CD4-positive, alpha-beta T cell treated with Interleukin-6 for 4 hours (primary cell): ENCODE measurements at regions not wholly inside any gene's neighbourhood (a gene's known extent, or its start where the extent isn't known, plus 50 kb on each side); places are given as distances from the start of the nearest gene placed in this dataset.

Source experiments
- DNase-seq: peaks from one replicate; pipeline ENCODE4 v3.0.0-alpha.2; 2020; ENCODE audit warnings: mixed read lengths

- no peak for DNase-seq
Observed at GRCh38 chr1:83016354-83016849, 982.5 kb downstream of the TTLL7 start.

GRCh38 chr1:83015163-83015562 lies 983.8 kb downstream of the TTLL7 start:
- no peak for DNase-seq

DNA sequence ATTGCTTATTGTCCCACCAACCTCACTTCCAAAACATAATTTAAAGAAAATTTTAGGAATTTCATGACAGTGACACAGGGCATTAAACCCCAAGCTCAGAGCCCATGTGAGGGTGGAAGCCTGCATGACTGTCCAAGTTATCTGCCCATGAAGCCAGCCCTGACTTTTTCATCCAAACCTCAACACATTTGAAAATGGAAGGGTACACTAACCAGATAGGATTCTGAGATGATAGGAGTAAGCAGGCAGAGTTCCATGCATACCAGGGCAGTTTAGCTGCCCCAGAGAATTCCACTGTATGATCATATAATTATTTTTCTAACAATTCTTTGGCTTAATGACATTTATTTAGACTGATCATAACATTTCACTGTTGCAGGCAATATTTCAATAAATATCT lies 986.0 kb downstream of the TTLL7 start:
- DNase-seq: no peak

DNA sequence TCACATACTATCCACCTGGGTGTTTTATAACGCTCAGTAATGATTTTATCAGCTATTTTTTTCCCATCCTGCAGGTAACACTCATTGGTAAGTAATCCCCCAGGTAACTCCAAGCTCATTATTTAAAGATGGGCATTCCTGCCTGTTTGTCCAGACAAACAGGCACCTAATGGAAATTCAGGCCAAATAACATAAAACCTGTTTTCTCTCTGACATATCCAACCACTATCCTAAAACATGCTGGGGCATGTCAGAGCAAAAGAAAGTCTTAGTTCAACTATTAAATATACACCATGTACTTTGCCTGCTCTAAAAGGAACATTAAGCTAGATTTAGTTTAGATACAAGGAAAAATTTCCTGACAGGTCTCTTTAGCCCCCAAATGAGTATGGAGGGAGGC lies 987.7 kb downstream of the TTLL7 start:
- DNase-seq: no peak

GRCh38 chr1:83006271-83006670 lies 992.7 kb downstream of the TTLL7 start:
- no peak for DNase-seq

- no peak for DNase-seq
Observed at GRCh38 chr1:83000286-83000685, 998.6 kb downstream of the TTLL7 start.

GRCh38 chr1:82995951-82996350 lies 1003.0 kb downstream of the TTLL7 start:
- no peak for DNase-seq

- DNase-seq: no peak
Observed at GRCh38 chr1:82994616-82995263, 1004.2 kb downstream of the TTLL7 start.

DNA sequence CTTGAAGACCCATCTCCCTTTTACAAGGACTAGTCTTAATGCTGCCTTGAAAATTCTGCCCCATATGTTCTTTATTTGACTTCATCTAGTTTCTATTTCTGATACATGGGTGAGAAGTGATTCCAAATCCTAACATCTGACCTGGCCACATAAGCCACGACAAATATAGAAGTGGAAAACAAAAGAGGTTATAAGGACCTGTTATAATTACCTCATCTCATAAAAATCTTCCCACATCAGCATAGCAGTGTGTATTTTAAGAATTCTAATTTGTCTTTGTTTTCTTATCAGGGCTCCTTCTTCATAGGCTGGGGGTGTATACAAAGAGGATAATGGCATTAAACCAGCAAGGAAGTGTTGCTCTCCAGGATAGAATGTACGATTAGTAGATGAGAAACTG lies 1007.4 kb downstream of the TTLL7 start:
- DNase-seq: no peak

DNA sequence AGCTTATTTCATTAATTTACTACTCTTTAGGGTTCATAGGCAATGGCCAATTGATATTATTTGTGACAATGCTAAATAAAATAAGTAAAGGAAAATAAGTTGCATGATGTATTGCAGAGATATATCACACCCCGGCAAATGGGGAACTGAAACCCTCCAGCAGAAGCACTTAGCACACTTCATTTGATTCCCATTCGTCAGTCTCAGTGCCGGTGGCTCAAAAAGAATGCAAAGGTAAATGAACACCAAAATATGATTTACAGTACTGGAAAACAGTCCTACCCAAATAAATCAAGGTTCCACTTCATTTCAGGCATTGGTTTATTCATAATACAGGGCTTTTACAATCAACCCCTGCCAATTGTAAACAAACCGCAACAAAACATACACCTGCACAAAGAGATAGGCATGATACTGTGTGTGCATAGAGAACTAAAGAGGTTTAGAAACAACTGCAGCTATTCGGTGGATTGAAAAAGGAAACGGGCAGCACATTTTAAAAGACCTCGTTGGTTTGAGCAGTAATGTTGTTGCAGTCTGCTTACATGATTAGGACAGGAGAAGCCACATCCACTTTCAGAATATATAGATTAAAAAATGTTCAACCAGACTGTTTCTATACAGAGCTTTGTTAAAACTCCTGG lies 1019.2 kb downstream of the TTLL7 start:
- no peak for DNase-seq

DNA sequence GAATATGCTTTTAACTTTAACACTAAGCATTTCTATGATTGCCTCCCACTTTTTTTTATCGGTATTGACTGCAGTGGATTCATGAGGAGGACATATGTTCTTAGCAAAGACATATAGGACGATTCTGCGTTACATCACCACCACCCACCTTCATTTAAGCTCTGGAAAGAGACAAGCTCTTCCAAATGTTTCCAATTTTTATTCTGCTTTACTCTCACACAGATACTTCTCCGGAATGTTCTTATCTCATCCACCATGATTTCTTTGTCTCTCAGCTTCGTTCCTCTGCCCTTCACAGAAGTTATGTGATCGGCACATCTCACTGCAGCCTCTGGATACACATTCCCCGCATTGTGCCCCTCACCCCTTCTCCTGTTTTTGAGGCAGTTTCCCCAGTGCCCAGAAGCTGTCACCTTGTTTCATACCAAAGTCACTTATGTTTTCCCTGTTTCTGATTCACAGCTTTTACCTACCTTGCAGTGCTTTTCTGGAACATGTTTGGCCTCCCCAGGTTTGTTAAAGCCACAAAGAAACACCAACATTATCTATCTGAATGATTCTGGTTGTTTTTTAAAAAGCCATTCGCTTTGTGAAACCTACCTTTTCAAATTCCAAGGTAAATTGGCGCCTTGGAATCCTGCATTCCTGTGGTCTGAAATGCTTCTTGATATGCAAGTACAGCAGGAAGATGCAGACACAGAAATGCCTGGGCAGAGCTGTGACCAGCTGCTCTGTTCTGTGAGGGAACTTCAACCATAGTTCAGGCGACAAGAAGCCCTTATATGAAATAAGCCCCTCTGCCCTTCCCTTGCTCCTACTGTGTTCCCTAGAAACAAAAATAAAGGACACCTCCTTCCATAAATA lies 1020.2 kb downstream of the TTLL7 start:
- DNase-seq: no peak

GRCh38 chr1:82972841-82973553 lies 1025.9 kb downstream of the TTLL7 start:
- DNase-seq: no peak

DNA sequence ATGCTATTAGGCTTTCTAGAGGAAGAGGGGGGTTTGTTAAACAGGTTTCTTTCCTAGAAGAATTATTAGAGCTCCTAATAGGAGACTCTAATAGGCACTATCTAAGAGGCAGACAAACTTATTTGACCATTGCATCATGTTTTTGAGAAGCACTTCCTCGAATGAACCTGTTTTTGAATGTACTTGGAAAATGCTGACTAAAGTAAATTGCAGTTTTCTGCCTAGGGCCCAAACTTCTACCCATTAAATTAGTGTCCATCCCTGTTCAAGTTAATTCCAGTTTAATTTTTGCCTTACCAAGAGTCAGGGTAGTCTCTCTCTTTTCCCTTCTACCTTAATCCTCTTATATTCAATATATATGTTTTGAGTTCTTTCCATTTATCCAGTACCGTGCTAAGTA lies 1029.6 kb downstream of the TTLL7 start:
- no peak for DNase-seq

GRCh38 chr1:82962658-82963057 lies 1036.3 kb downstream of the TTLL7 start:
- DNase-seq: no peak

DNA sequence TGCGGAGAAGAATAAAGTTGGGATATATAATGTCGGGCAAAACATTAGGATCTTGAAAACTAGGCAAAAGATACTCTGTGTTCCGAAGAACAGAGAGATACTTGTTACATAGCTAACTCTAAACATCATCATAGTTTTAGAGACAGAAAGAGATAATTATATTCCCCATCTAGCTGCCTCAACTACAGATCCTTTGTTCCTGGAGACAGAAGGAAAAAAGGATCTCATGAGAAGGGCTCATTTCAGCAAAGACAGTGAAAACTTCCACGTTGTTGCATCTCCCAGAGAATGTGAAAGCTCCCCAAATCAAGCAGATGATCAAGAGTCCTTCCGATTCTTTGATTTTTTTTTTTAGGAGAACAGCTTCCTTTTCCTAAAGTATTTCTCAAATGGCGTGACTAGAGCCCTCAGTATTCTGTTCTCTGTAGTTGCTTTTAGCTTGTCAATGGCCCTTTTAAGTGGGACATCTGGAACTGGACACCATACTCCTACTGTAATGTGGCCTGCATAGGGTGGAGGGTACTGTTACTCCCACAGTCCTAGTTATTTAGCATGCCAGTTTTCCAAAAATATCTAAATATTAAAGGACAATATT lies 1048.2 kb downstream of the TTLL7 start:
- DNase-seq: no peak

- no peak for DNase-seq
Observed at GRCh38 chr1:82948386-82948785, 1050.5 kb downstream of the TTLL7 start.

DNA sequence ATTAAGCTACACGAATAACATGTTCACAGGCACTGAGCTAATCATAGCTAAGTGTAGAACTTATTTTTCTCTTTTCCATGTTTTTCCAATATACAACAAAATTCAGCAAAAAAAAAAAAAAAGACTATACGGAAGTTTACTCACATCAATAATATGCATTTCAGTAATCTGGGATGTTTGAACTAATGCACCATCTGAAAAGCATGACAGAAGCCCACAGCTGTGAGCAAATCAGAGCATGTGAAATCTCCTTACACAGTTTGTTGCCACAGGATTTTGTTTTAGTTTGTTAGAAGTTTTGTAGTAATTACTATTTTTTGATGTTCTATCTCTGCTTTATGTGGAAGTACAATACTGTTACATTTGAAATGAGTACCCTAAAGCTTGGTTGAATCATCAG lies 1051.7 kb downstream of the TTLL7 start:
- no peak for DNase-seq

DNA sequence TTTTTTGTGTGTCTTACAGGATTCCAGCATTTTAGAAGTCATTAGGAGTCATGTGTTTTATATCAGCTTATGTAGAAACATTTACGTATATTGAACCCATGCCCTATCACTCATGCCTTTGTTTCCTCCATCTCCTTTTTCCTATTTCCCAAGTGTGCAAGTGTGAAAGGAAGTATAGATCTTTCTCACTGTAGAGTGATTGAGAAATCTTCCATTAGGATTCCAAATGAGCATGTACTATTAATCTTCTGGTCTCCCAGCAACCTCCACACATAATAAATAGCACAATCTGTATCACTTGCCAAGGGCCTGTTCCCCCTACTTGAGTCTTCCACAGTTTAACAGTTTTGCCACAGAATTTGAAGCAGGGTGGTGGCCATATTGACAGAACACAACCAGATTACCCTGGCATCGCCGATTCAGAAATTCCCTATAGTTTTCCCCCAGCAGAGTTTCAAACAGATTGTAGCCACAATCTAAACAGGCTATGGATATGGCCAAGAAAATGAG lies 1052.8 kb downstream of the TTLL7 start:
- DNase-seq: no peak

DNA sequence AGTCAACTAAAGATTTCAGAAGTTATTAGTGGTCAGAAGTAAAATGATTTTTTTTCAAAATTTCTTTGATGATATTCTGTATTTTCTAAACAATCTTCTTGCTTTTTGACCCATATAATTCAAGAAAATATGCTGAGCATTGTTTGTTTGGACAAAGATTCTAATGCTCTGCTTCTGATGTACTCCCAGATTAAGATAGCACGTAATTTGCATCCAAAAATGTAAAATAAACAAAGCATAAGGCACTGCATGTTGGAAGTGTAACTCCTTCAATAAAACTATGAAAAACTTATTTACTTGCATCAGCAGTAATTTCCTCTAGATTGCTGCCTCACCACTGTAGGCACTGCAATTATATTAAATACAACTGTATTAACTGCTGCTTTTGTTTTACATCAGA lies 1054.1 kb downstream of the TTLL7 start:
- no peak for DNase-seq

- DNase-seq: no peak
Observed at GRCh38 chr1:82934074-82934473, 1064.9 kb downstream of the TTLL7 start.

DNA sequence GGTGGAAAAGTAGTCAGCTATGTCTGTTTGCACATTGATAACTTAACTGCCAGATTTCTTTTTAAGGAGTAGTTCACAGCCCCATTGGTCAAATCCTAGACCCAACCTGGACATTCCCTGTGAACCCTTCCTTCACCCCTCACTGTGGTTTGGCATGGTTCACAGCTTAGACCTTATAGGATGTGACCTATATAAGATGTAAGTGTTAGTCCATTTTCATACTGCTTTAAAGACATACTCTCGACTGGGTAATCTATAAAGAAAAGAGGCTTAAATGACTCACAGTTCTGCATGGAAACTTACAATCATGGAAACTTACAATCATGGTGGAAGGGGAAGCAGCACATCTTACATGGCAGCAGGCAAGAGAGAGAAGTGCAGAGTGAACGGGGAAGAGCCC lies 1066.2 kb downstream of the TTLL7 start:
- DNase-seq: no peak

DNA sequence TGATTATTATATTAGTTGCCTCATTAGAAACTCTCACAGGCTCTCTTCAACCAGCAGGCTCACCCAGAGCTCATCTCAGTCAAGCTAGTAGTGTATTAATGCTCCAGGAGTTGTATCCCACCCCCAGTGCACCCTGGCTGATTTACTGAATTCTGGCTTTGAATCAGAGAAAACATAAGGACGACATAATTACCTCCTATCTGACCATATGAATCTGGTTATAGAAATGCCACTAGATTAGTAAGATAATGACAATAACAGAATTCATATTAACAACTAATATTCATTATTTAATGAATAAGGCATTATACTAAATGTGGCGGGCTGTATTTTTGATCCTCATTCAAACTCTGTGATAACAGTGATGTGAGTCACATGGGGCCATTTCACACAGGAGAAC lies 1066.7 kb downstream of the TTLL7 start:
- DNase-seq: no peak

- no peak for DNase-seq
Observed at GRCh38 chr1:82931006-82931405, 1067.9 kb downstream of the TTLL7 start.
